PC-3 (cell line): ENCODE measurements at regions not wholly inside any gene's neighbourhood (a gene's known extent, or its start where the extent isn't known, plus 50 kb on each side); places are given as distances from the start of the nearest gene placed in this dataset.

Experiments
- EZH2 ChIP-seq: fragments of 300-600 bp; sonication (generic); IDR thresholded peaks from one replicate; pipeline ENCODE4 v1.6.1; 2017; ENCODE audit warnings: antibody characterized with exemption, mild to moderate bottlenecking, low read length; ENCODE audit not compliant: unreplicated experiment
- EZH2phosphoT487 ChIP-seq: fragments of 300-600 bp; sonication (generic); IDR thresholded peaks from 2 replicates; pipeline ENCODE4 v1.6.1; 2018; ENCODE audit warnings: mild to moderate bottlenecking, antibody characterized with exemption, low read length, borderline replicate concordance

- TF ChIP-seq EZH2 (no peak), EZH2phosphoT487 (no peak)
Measured at GRCh38 chr4:186958726-186959350, 235.2 kb upstream of the FAT1 start.
